ENCODE measurements at regions not wholly inside any gene's neighbourhood (a gene's known extent, or its start where the extent isn't known, plus 50 kb on each side); places are given as distances from the start of the nearest gene placed in this dataset.

- WGBS, 3 donors = 63 to 78% (median 74%) methylated on average over 3 of the region's 3 CpGs
These were observed 847.5 kb downstream of the TLE1 start for GRCh38 chr9:80841888-80842287.

GRCh38 chr9:80839821-80840675 lies 849.3 kb downstream of the TLE1 start:
- Histone ChIP-seq H3K4me3 (no peak overlapping the region), H3K27ac (no peak overlapping the region), H3K27me3 (no peaks in the 10 kb centered on the region), H3K4me1 (ENCODE audit: insufficient read depth) (peaks cover 4% of the 10 kb centered on the region), H3K9me3 (no peaks in the 10 kb centered on the region), H3K36me3 (no peaks in the 10 kb centered on the region)
- TF ChIP-seq EP300 (IDR thresholded peaks at IDR 0.05) (no peak), POLR2A (IDR thresholded peaks at IDR 0.05) (no peak)
- TF ChIP-seq, protein P1, sequence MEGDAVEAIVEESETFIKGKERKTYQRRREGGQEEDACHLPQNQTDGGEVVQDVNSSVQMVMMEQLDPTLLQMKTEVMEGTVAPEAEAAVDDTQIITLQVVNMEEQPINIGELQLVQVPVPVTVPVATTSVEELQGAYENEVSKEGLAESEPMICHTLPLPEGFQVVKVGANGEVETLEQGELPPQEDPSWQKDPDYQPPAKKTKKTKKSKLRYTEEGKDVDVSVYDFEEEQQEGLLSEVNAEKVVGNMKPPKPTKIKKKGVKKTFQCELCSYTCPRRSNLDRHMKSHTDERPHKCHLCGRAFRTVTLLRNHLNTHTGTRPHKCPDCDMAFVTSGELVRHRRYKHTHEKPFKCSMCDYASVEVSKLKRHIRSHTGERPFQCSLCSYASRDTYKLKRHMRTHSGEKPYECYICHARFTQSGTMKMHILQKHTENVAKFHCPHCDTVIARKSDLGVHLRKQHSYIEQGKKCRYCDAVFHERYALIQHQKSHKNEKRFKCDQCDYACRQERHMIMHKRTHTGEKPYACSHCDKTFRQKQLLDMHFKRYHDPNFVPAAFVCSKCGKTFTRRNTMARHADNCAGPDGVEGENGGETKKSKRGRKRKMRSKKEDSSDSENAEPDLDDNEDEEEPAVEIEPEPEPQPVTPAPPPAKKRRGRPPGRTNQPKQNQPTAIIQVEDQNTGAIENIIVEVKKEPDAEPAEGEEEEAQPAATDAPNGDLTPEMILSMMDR (IDR thresholded peaks at IDR 0.05) = no peak
- intact Hi-C loops (cut with DNase I) = loop anchor here in 1 of 4 donors (1.0 kb wide), 1 partner anchor 32 kb away; no protein-coding TSS in a partner anchor
- no peak for DNase-seq
- WGBS, 3 donors = 89 to 93% (median 93%) methylated on average over 6 of the region's 6 CpGs

More at GRCh38 chr9:80841888-80842287, 847.5 kb downstream of the TLE1 start:
- TF ChIP-seq EP300 (IDR thresholded peaks at IDR 0.05) = no peak
- TF ChIP-seq, protein P1 (IDR thresholded peaks at IDR 0.05) = no peak
- TF ChIP-seq POLR2A (IDR thresholded peaks at IDR 0.05) = no peak
- Histone ChIP-seq H3K9me3 (no peaks in the 10 kb centered on the region), H3K27me3 (no peaks in the 10 kb centered on the region), H3K27ac (no peak overlapping the region), H3K4me1 (ENCODE audit: insufficient read depth) (peaks cover 4% of the 10 kb centered on the region), H3K36me3 (no peaks in the 10 kb centered on the region), H3K4me3 (no peak overlapping the region)
- no peak for DNase-seq
- intact Hi-C loops (cut with DNase I) = no loop called here

- no peaks in the 10 kb centered on the region for H3K4me1 ChIP-seq (ENCODE audit: insufficient read depth)
- intact Hi-C loops (cut with DNase I) = no loop called here
- no peak overlapping the region for H3K4me3 ChIP-seq
- no peaks in the 10 kb centered on the region for H3K27me3 ChIP-seq
- H3K9me3 ChIP-seq = no peaks in the 10 kb centered on the region
- no peaks in the 10 kb centered on the region for H3K36me3 ChIP-seq
- no peak overlapping the region for H3K27ac ChIP-seq
- TF ChIP-seq, protein P1 (IDR thresholded peaks at IDR 0.05) = no peak
- TF ChIP-seq POLR2A (IDR thresholded peaks at IDR 0.05) (no peak), EP300 (IDR thresholded peaks at IDR 0.05) (no peak)
- no peak for DNase-seq
These were observed 853.3 kb downstream of the TLE1 start for GRCh38 chr9:80836013-80836412.

DNA sequence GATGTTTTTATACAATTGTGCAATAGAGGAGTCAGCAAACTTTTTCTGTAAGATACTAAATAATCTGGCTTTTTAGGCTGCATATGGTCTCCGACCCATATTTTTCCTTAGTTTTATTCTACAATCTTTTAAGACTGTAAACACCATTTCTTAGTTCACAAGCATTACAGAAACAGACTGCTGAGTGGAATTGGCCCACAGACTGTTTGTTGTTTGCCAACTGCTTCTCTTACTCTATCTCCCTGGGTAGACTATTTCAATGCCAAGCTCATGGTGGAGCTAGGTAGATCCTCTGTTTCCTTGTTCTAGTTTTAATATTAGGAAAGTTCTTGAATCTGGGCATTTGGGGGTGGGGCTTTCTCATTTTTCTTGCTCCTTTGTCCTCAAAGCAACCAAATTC lies 857.6 kb downstream of the TLE1 start:
- Histone ChIP-seq H3K36me3 (no peaks in the 10 kb centered on the region), H3K9me3 (no peaks in the 10 kb centered on the region), H3K4me1 (ENCODE audit: insufficient read depth) (no peaks in the 10 kb centered on the region), H3K27ac (no peak overlapping the region), H3K4me3 (no peak overlapping the region), H3K27me3 (no peaks in the 10 kb centered on the region)
- intact Hi-C loops (cut with DNase I) = no loop called here
- no peak for DNase-seq
- TF ChIP-seq, protein P1 (IDR thresholded peaks at IDR 0.05) = no peak
- TF ChIP-seq EP300 (IDR thresholded peaks at IDR 0.05) = no peak
- WGBS, 3 donors = 30 to 69% (median 43%) methylated on average over 1 of the region's 1 CpG
